Transverse colon (tissue), 3 donors: ENCODE measurements at regions not wholly inside any gene's neighbourhood (a gene's known extent, or its start where the extent isn't known, plus 50 kb on each side); places are given as distances from the start of the nearest gene placed in this dataset.

Experiments
- EP300 ChIP-seq: sonication (generic); formaldehyde crosslinking; IDR thresholded peaks from one replicate; pipeline ENCODE4 v1.6.1; 2017; ENCODE audit warnings: antibody characterized with exemption, low read depth
- TF ChIP-seq, protein P1 (sequence below), 5 experiments: fragments of 200-600 bp in 3 of 5; fragments of 450-650 bp in 2 of 5; sonication (generic) in 3 of 5; IDR thresholded peaks; 1 replicate in 2 of 5; 2 replicates in 3 of 5; pipeline ENCODE4 v1.5.1; 2016 to 2017; ENCODE audit warnings: antibody characterized with exemption in 5 of 5, inconsistent platforms in 3 of 5, mild to moderate bottlenecking in 2 of 5, moderate library complexity in 1 of 5

DNA sequence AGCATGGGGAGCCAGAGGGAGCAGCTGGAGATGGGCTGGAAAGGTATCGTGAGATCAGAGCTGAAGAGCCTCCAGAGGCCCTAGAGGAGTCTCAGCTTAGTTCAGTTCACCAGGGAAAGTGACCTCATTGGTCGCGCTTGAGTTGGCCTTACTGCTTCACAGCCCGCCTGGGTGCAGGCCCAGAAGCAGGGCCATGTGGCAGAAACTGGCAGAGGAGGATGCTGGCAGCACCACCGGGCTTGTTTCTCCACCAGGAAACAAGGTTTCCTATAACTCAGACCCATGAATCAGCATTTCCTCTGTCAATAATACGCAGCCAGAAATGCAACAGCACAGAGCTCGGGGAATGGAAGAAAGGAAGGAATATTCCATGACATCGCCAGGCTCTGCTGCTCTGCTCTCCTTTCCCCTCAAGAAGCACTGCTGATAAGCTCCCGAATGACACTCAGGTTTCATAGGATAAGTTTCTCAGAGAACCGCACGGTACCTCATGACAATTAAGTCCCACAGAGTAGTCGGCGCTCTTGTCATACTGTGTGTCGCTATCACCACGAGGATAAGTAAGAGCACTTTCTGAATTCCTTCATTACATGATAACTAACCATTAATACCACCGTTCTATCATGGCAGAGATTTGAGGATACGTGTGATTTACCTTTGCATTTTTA, 147.1 kb upstream of the LPP start:
- TF ChIP-seq, protein P1, sequence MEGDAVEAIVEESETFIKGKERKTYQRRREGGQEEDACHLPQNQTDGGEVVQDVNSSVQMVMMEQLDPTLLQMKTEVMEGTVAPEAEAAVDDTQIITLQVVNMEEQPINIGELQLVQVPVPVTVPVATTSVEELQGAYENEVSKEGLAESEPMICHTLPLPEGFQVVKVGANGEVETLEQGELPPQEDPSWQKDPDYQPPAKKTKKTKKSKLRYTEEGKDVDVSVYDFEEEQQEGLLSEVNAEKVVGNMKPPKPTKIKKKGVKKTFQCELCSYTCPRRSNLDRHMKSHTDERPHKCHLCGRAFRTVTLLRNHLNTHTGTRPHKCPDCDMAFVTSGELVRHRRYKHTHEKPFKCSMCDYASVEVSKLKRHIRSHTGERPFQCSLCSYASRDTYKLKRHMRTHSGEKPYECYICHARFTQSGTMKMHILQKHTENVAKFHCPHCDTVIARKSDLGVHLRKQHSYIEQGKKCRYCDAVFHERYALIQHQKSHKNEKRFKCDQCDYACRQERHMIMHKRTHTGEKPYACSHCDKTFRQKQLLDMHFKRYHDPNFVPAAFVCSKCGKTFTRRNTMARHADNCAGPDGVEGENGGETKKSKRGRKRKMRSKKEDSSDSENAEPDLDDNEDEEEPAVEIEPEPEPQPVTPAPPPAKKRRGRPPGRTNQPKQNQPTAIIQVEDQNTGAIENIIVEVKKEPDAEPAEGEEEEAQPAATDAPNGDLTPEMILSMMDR (IDR thresholded peaks at IDR 0.05): no peak
- no peak for TF ChIP-seq EP300
